ENCODE measurements at regions not wholly inside any gene's neighbourhood (a gene's known extent, or its start where the extent isn't known, plus 50 kb on each side); places are given as distances from the start of the nearest gene placed in this dataset.
A peak's percentile ranks its signal among the peaks of the same experiment; 100 is the strongest.

GRCh38 chr9:36728651-36729520 lies 156.2 kb downstream of the MELK start:
- DNase-seq (ENCODE audit: low read depth in 2 of 2), result peak; percentile 20 to 33

GRCh38 chr9:36729906-36730305 lies 157.2 kb downstream of the MELK start:
- no peak for DNase-seq (ENCODE audit: low read depth in 2 of 2)

GRCh38 chr9:36730414-36730813 lies 157.7 kb downstream of the MELK start:
- no peak for DNase-seq (ENCODE audit: low read depth in 2 of 2)

- DNase-seq (ENCODE audit: low read depth in 2 of 2), result no peak
Measured at GRCh38 chr9:36731068-36731956, 158.6 kb downstream of the MELK start.

- DNase-seq (ENCODE audit: low read depth in 2 of 2), result no peak
Measured at GRCh38 chr9:36734737-36735136, 162.0 kb downstream of the MELK start.

GRCh38 chr9:36736648-36737047 lies 164.0 kb downstream of the MELK start:
- no peak for DNase-seq (ENCODE audit: low read depth in 2 of 2)

- DNase-seq (ENCODE audit: low read depth in 2 of 2), result no peak
Measured at GRCh38 chr9:36738318-36738976, 165.8 kb downstream of the MELK start.

- DNase-seq (ENCODE audit: low read depth in 2 of 2), result no peak
Measured at GRCh38 chr9:36739373-36740116, 166.8 kb downstream of the MELK start.

- no peak for DNase-seq (ENCODE audit: low read depth in 2 of 2)
Measured at GRCh38 chr9:36742264-36742663, 169.6 kb downstream of the MELK start.

- DNase-seq (ENCODE audit: low read depth in 2 of 2), result no peak
Measured at GRCh38 chr9:36744678-36745077, 172.0 kb downstream of the MELK start.

- no peak for DNase-seq (ENCODE audit: low read depth in 2 of 2)
Measured at GRCh38 chr9:36745977-36746376, 173.3 kb downstream of the MELK start.

- DNase-seq (ENCODE audit: low read depth in 2 of 2), result no peak
Measured at GRCh38 chr9:36746415-36746814, 173.7 kb downstream of the MELK start.

GRCh38 chr9:36748322-36748899 lies 175.7 kb downstream of the MELK start:
- no peak for DNase-seq (ENCODE audit: low read depth in 2 of 2)

- no peak for DNase-seq (ENCODE audit: low read depth in 2 of 2)
Measured at GRCh38 chr9:36749461-36749860, 176.8 kb downstream of the MELK start.

- no peak for DNase-seq (ENCODE audit: low read depth in 2 of 2)
Measured at GRCh38 chr9:36750630-36751029, 177.9 kb downstream of the MELK start.

GRCh38 chr9:36755019-36755418 lies 182.3 kb downstream of the MELK start:
- no peak for DNase-seq (ENCODE audit: low read depth in 2 of 2)

GRCh38 chr9:36759141-36759540 lies 186.4 kb downstream of the MELK start:
- no peak for DNase-seq (ENCODE audit: low read depth in 2 of 2)

GRCh38 chr9:36759976-36760375 lies 187.3 kb downstream of the MELK start:
- no peak for DNase-seq (ENCODE audit: low read depth in 2 of 2)

GRCh38 chr9:36760667-36761420 lies 188.1 kb downstream of the MELK start:
- no peak for DNase-seq (ENCODE audit: low read depth in 2 of 2)

GRCh38 chr9:36762958-36763357 lies 190.3 kb downstream of the MELK start:
- no peak for DNase-seq (ENCODE audit: low read depth in 2 of 2)
